WTC11 (cell line): ENCODE measurements at regions not wholly inside any gene's neighbourhood (a gene's known extent, or its start where the extent isn't known, plus 50 kb on each side); places are given as distances from the start of the nearest gene placed in this dataset.

ENCODE experiments used
- ATAC-seq: fragments of 200-7000 bp; cut with Tn5 transposase; 2 replicates; pipeline ENCODE4 v1.10.0; 2021; ENCODE audit warnings: mild to moderate bottlenecking, moderate library complexity
- CTCF ChIA-PET: fragments of 300-600 bp; sonication (Branson Sonifier 250); formaldehyde crosslinking; loops from one replicate; lab custom pipeline; 2021; ENCODE audit warnings: antibody characterized with exemption; lab: Charles Lee
- POLR2A ChIA-PET: fragments of 350-600 bp; sonication (Branson Sonifier 250); formaldehyde crosslinking; loops from one replicate; lab custom pipeline; 2021; ENCODE audit warnings: antibody characterized with exemption; lab: Charles Lee
- DNase-seq: peaks from one replicate; pipeline ENCODE4 v3.0.0; 2021; ENCODE audit warnings: low spot score
- H3K27ac Mint-ChIP-seq: 2 replicates; pipeline ENCODE4 v1.8.0; 2021; ENCODE audit warnings: mixed read lengths
- H3K27me3 Mint-ChIP-seq: 2 replicates; pipeline ENCODE4 v1.8.0; 2021; ENCODE audit warnings: low read depth, mild to moderate bottlenecking, moderate library complexity, mixed read lengths
- H3K36me3 Mint-ChIP-seq: 2 replicates; pipeline ENCODE4 v1.8.0; 2021; ENCODE audit warnings: mixed read lengths
- H3K4me1 Mint-ChIP-seq: 2 replicates; pipeline ENCODE4 v1.8.0; 2022; ENCODE audit warnings: mixed read lengths
- H3K4me3 Mint-ChIP-seq: 2 replicates; pipeline ENCODE4 v1.8.0; 2021; ENCODE audit warnings: mild to moderate bottlenecking, moderate library complexity, mixed read lengths
- H3K9me3 Mint-ChIP-seq: 2 replicates; pipeline ENCODE4 v1.8.0; 2021; ENCODE audit warnings: mixed read lengths
- GRHL2 ChIP-seq: fragments of 250-450 bp; sonication (Bioruptor Pico); IDR thresholded peaks from 2 replicates; pipeline ENCODE4 v1.8.0; 2022; ENCODE audit warnings: mild to moderate bottlenecking, moderate library complexity; ENCODE audit not compliant: insufficient replicate concordance, severe bottlenecking
- KAT7 ChIP-seq: sonication (generic); formaldehyde crosslinking; IDR thresholded peaks from 2 replicates; pipeline ENCODE4 v1.8.1; 2023; ENCODE audit warnings: missing genetic modification reagents, mild to moderate bottlenecking, borderline replicate concordance
- NFATC4 ChIP-seq: fragments of 250-450 bp; sonication (Bioruptor Pico); IDR thresholded peaks from 2 replicates; pipeline ENCODE4 v1.9.0; 2021; ENCODE audit warnings: mild to moderate bottlenecking
- NFE2L1 ChIP-seq: sonication (generic); formaldehyde crosslinking; IDR thresholded peaks from 2 replicates; pipeline ENCODE4 v1.8.1; 2023; ENCODE audit warnings: missing genetic modification reagents
- NFYB ChIP-seq: sonication (generic); formaldehyde crosslinking; conservative IDR thresholded peaks from 2 replicates; pipeline ENCODE4 v1.8.0; 2022; ENCODE audit warnings: low read depth, missing genetic modification reagents
- NR1H2 ChIP-seq: sonication (generic); formaldehyde crosslinking; IDR thresholded peaks from 2 replicates; pipeline ENCODE4 v1.9.0; 2021; ENCODE audit warnings: mild to moderate bottlenecking, moderate library complexity, missing genetic modification reagents
- RORB ChIP-seq: fragments of 250-450 bp; sonication (Bioruptor Pico); IDR thresholded peaks from 2 replicates; pipeline ENCODE4 v1.9.0; 2021; ENCODE audit warnings: mild to moderate bottlenecking
- SMAD4 ChIP-seq: sonication (generic); formaldehyde crosslinking; IDR thresholded peaks from 2 replicates; pipeline ENCODE4 v1.8.0; 2022; ENCODE audit warnings: mild to moderate bottlenecking, missing genetic modification reagents
- TEAD1 ChIP-seq: sonication (generic); formaldehyde crosslinking; IDR thresholded peaks from 2 replicates; pipeline ENCODE4 v1.8.0; 2022; ENCODE audit warnings: mild to moderate bottlenecking, missing genetic modification reagents
- TEAD4 ChIP-seq: sonication (generic); formaldehyde crosslinking; IDR thresholded peaks from 2 replicates; pipeline ENCODE4 v1.8.0; 2022; ENCODE audit warnings: mild to moderate bottlenecking, missing genetic modification reagents
- ZNF219 ChIP-seq: sonication (generic); formaldehyde crosslinking; IDR thresholded peaks from 2 replicates; pipeline ENCODE4 v1.8.0; 2023; ENCODE audit warnings: missing genetic modification reagents, mild to moderate bottlenecking, borderline replicate concordance
- ZNF396 ChIP-seq: fragments of 250-450 bp; sonication (Bioruptor Pico); IDR thresholded peaks from 2 replicates; pipeline ENCODE4 v1.8.0; 2021; ENCODE audit warnings: mild to moderate bottlenecking, moderate library complexity, borderline replicate concordance
- ZNF423 ChIP-seq: fragments of 250-450 bp; sonication (Bioruptor Pico); IDR thresholded peaks from 2 replicates; pipeline ENCODE4 v2.1.2; 2022; ENCODE audit warnings: mild to moderate bottlenecking, moderate library complexity
- TF ChIP-seq, protein P1 (sequence below): sonication (generic); formaldehyde crosslinking; IDR thresholded peaks from 2 replicates; pipeline ENCODE4 v1.8.1; 2022; ENCODE audit warnings: mild to moderate bottlenecking, moderate library complexity, missing genetic modification reagents
- TF ChIP-seq, protein P2 (sequence below): sonication (generic); formaldehyde crosslinking; IDR thresholded peaks from 2 replicates; pipeline ENCODE4 v1.8.1; 2022; ENCODE audit warnings: low read depth, mild to moderate bottlenecking, moderate library complexity, missing genetic modification reagents, borderline replicate concordance
- TF ChIP-seq, protein P3 (sequence below): sonication (generic); formaldehyde crosslinking; IDR thresholded peaks from 2 replicates; pipeline ENCODE4 v1.8.0; 2022; ENCODE audit warnings: mild to moderate bottlenecking, missing genetic modification reagents
- TF ChIP-seq, protein P4 (sequence below): sonication (generic); formaldehyde crosslinking; conservative IDR thresholded peaks from 2 replicates; pipeline ENCODE4 v1.8.1; 2022; ENCODE audit warnings: mild to moderate bottlenecking, missing genetic modification reagents
- TF ChIP-seq, protein P5 (sequence below): sonication (generic); formaldehyde crosslinking; IDR thresholded peaks from 2 replicates; pipeline ENCODE4 v1.8.0; 2023; ENCODE audit warnings: missing genetic modification reagents
- TF ChIP-seq, protein P6 (sequence below): sonication (generic); formaldehyde crosslinking; conservative IDR thresholded peaks from 2 replicates; pipeline ENCODE4 v1.8.1; 2023; ENCODE audit warnings: mild to moderate bottlenecking, low read depth, missing genetic modification reagents, moderate library complexity
- TF ChIP-seq, protein P7 (sequence below): sonication (generic); formaldehyde crosslinking; IDR thresholded peaks from 2 replicates; pipeline ENCODE4 v1.8.0; 2022; ENCODE audit warnings: mild to moderate bottlenecking, missing genetic modification reagents
- TF ChIP-seq, protein P8 (sequence below): sonication (generic); formaldehyde crosslinking; IDR thresholded peaks from 2 replicates; pipeline ENCODE4 v1.8.1; 2022; ENCODE audit warnings: mild to moderate bottlenecking, missing genetic modification reagents, moderate library complexity, borderline replicate concordance

DNA sequence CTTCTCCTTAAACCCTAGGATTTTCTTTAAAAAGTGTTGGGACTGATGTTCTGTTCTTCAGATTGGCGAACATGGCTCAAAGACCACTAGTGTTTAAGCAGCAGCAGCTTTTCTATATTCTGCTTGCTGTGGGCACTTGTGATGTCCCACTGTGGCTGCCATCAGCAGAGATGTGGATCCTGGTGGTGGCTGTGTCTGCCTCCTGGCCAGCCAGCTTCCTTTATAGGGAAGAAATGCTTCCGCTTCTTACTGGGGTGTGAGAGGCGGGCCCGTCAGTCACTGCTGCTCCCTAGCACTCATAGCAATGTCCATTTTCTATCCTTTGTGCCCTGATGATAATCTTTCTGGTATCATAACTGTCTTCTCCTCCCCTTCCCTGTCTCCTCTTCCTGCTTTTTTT is 66.7 kb upstream of the ESR1 start (continued):
- TF ChIP-seq KAT7 (CRISPR knock-in tag) (no peak), NFATC4 (CRISPR knock-in tag) (no peak), TEAD4 (no peak)
- TF ChIP-seq, protein P1, sequence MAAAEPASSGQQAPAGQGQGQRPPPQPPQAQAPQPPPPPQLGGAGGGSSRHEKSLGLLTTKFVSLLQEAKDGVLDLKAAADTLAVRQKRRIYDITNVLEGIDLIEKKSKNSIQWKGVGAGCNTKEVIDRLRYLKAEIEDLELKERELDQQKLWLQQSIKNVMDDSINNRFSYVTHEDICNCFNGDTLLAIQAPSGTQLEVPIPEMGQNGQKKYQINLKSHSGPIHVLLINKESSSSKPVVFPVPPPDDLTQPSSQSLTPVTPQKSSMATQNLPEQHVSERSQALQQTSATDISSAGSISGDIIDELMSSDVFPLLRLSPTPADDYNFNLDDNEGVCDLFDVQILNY (CRISPR knock-in tag) = no peak

DNA sequence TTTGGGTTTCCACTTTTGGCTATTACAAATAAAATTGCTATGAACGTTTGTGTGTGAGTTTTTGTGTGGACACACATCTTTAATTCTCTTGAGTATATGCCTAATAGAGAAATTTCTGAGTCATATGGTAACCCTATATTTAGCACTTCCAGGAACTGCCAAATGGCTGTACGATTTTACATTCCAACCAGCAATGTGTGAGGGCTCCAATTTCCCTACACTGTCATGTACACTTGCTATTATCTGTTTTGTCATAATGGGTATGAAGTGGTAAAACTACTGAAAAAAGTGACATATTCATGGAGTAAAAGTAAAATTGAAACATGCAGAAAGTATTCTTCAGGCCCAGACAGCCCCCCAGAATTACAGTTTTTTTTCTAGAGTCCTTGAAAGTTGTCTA is 59.6 kb upstream of the ESR1 start:
- H3K4me3 Mint-ChIP-seq = no peak overlapping the region
- CTCF ChIA-PET = interaction anchor here (1.9 kb wide), 1 partner anchor 17 kb away, joined by 5 read pairs; no protein-coding TSS in a partner anchor
- POLR2A ChIA-PET = no interaction called here
- H3K27ac Mint-ChIP-seq = no peak overlapping the region
- TF ChIP-seq, protein P2, sequence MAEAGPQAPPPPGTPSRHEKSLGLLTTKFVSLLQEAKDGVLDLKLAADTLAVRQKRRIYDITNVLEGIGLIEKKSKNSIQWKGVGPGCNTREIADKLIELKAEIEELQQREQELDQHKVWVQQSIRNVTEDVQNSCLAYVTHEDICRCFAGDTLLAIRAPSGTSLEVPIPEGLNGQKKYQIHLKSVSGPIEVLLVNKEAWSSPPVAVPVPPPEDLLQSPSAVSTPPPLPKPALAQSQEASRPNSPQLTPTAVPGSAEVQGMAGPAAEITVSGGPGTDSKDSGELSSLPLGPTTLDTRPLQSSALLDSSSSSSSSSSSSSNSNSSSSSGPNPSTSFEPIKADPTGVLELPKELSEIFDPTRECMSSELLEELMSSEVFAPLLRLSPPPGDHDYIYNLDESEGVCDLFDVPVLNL = no peak
- TF ChIP-seq, protein P3, sequence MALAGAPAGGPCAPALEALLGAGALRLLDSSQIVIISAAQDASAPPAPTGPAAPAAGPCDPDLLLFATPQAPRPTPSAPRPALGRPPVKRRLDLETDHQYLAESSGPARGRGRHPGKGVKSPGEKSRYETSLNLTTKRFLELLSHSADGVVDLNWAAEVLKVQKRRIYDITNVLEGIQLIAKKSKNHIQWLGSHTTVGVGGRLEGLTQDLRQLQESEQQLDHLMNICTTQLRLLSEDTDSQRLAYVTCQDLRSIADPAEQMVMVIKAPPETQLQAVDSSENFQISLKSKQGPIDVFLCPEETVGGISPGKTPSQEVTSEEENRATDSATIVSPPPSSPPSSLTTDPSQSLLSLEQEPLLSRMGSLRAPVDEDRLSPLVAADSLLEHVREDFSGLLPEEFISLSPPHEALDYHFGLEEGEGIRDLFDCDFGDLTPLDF = no peak
- no peak for TF ChIP-seq ZNF219 (CRISPR knock-in tag)
- no peak for TF ChIP-seq NFE2L1 (CRISPR knock-in tag)
- TF ChIP-seq, protein P4, sequence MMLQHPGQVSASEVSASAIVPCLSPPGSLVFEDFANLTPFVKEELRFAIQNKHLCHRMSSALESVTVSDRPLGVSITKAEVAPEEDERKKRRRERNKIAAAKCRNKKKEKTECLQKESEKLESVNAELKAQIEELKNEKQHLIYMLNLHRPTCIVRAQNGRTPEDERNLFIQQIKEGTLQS (CRISPR knock-in tag) = no peak
- no peak for TF ChIP-seq NR1H2 (CRISPR knock-in tag)
- TF ChIP-seq, protein P5, sequence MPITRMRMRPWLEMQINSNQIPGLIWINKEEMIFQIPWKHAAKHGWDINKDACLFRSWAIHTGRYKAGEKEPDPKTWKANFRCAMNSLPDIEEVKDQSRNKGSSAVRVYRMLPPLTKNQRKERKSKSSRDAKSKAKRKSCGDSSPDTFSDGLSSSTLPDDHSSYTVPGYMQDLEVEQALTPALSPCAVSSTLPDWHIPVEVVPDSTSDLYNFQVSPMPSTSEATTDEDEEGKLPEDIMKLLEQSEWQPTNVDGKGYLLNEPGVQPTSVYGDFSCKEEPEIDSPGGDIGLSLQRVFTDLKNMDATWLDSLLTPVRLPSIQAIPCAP (CRISPR knock-in tag) = no peak
- TF ChIP-seq, protein P6, sequence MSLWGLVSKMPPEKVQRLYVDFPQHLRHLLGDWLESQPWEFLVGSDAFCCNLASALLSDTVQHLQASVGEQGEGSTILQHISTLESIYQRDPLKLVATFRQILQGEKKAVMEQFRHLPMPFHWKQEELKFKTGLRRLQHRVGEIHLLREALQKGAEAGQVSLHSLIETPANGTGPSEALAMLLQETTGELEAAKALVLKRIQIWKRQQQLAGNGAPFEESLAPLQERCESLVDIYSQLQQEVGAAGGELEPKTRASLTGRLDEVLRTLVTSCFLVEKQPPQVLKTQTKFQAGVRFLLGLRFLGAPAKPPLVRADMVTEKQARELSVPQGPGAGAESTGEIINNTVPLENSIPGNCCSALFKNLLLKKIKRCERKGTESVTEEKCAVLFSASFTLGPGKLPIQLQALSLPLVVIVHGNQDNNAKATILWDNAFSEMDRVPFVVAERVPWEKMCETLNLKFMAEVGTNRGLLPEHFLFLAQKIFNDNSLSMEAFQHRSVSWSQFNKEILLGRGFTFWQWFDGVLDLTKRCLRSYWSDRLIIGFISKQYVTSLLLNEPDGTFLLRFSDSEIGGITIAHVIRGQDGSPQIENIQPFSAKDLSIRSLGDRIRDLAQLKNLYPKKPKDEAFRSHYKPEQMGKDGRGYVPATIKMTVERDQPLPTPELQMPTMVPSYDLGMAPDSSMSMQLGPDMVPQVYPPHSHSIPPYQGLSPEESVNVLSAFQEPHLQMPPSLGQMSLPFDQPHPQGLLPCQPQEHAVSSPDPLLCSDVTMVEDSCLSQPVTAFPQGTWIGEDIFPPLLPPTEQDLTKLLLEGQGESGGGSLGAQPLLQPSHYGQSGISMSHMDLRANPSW (CRISPR knock-in tag) = no peak
- no peak for TF ChIP-seq TEAD1 (CRISPR knock-in tag)
- TF ChIP-seq, protein P7, sequence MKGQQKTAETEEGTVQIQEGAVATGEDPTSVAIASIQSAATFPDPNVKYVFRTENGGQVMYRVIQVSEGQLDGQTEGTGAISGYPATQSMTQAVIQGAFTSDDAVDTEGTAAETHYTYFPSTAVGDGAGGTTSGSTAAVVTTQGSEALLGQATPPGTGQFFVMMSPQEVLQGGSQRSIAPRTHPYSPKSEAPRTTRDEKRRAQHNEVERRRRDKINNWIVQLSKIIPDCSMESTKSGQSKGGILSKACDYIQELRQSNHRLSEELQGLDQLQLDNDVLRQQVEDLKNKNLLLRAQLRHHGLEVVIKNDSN (CRISPR knock-in tag) = no peak
- TF ChIP-seq GRHL2 (CRISPR knock-in tag) = no peak
- no peak for TF ChIP-seq ZNF423 (CRISPR knock-in tag)
- TF ChIP-seq ZNF396 (CRISPR knock-in tag) = no peak
- no peak for TF ChIP-seq NFYB
- TF ChIP-seq RORB = no peak
- TF ChIP-seq, protein P8, sequence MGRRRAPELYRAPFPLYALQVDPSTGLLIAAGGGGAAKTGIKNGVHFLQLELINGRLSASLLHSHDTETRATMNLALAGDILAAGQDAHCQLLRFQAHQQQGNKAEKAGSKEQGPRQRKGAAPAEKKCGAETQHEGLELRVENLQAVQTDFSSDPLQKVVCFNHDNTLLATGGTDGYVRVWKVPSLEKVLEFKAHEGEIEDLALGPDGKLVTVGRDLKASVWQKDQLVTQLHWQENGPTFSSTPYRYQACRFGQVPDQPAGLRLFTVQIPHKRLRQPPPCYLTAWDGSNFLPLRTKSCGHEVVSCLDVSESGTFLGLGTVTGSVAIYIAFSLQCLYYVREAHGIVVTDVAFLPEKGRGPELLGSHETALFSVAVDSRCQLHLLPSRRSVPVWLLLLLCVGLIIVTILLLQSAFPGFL (CRISPR knock-in tag) = no peak
- TF ChIP-seq SMAD4 = no peak
- ATAC-seq (no peak), DNase-seq (no peak)
- H3K36me3 Mint-ChIP-seq = no peaks in the 10 kb centered on the region
- no peaks in the 10 kb centered on the region for H3K4me1 Mint-ChIP-seq
- H3K27me3 Mint-ChIP-seq = no peaks in the 10 kb centered on the region
- peaks cover 6% of the 10 kb centered on the region for H3K9me3 Mint-ChIP-seq
